ENCODE measurements at regions not wholly inside any gene's neighbourhood (a gene's known extent, or its start where the extent isn't known, plus 50 kb on each side); places are given as distances from the start of the nearest gene placed in this dataset.

GRCh38 chrX:124720532-124720931 lies 374.2 kb downstream of the SH2D1A start:
- Histone ChIP-seq H2AFZ (ENCODE audit: control insufficient read depth, low read depth, low read length) (no peak overlapping the region), H3K4me3 (no peak overlapping the region), H3K9me3 (replicated peaks; ENCODE audit: control insufficient read depth, insufficient read depth, low read length) (no peaks in the 10 kb centered on the region), H3K36me3 (ENCODE audit: control insufficient read depth in 2 of 2, insufficient read depth in 2 of 2, low read length in 1 of 2) (no peaks in the 10 kb centered on the region), H4K20me1 (ENCODE audit: control insufficient read depth, insufficient read depth) (no peaks in the 10 kb centered on the region), H3K27me3 (replicated peaks in 1 of 2; ENCODE audit: control insufficient read depth in 2 of 2, insufficient read depth in 2 of 2, low read length in 1 of 2) (no peaks in the 10 kb centered on the region), H3K9ac (ENCODE audit: control insufficient read depth, insufficient read depth, low read length) (no peak overlapping the region), H3K79me2 (ENCODE audit: control insufficient read depth, insufficient read depth, low read length) (no peaks in the 10 kb centered on the region), H3K4me1 (ENCODE audit: control insufficient read depth, insufficient read depth, low read length) (no peaks in the 10 kb centered on the region), H3K4me2 (ENCODE audit: control insufficient read depth, insufficient read depth) (no peak overlapping the region), H3K27ac (ENCODE audit: control insufficient read depth, insufficient read depth) (no peak overlapping the region)
- intact Hi-C loops (cut with micrococcal nuclease; ENCODE audit: unreplicated experiment) = no loop called here
- POLR2A ChIA-PET = no interaction called here
- DNase-seq (ENCODE audit: low read depth, low spot score) (no peak), ATAC-seq (no peak), FAIRE-seq (no peak)
- no TSS peak for BruUV-seq (replicated peaks)
- 52% methylated on average over 2 of the region's 2 CpGs for WGBS (ENCODE audit: insufficient coverage, insufficient replicate concordance, low lambda C conversion rate, missing lambda C conversion rate)
- TF ChIP-seq WRNIP1 (IDR thresholded peaks at IDR 0.05; ENCODE audit: borderline replicate concordance, low read depth, low read length) (no peak), SREBF1 (IDR thresholded peaks at IDR 0.05; ENCODE audit: low read length) (no peak), MYB (IDR thresholded peaks at IDR 0.05; ENCODE audit: borderline replicate concordance, low read depth, low read length) (no peak), HSF1 (IDR thresholded peaks at IDR 0.05; ENCODE audit: low read depth, low read length) (no peak), ELK1 (IDR thresholded peaks at IDR 0.05; ENCODE audit: low read depth, low read length) (no peak), RAD21 (IDR thresholded peaks at IDR 0.05; ENCODE audit: insufficient read depth, low read depth, low read length) (no peak), SMAD1 (IDR thresholded peaks at IDR 0.05; ENCODE audit: low read depth, partially characterized antibody) (no peak), NFYA (IDR thresholded peaks at IDR 0.05; ENCODE audit: borderline replicate concordance, low read depth, low read length) (no peak), E2F4 (IDR thresholded peaks at IDR 0.05; ENCODE audit: low read depth, low read length) (no peak), RAD51 (IDR thresholded peaks at IDR 0.05) (no peak), NR2C2 (IDR thresholded peaks at IDR 0.05; ENCODE audit: borderline replicate concordance, control insufficient read depth, insufficient read length, low read depth) (no peak)
- RAD21 ChIA-PET (ENCODE audit: unreplicated experiment) = no interaction called here
- in situ Hi-C loops (cut with MboI) = no loop called here
- SMC1A ChIA-PET (ENCODE audit: uncharacterized antibody, unreplicated experiment) = interaction anchor here (0.7 kb wide), 1 partner anchor 92 kb away, joined by 3 read pairs; no protein-coding TSS in a partner anchor
- CTCF ChIA-PET = no interaction called here
